SW 1271 (cell line): ENCODE measurements at regions not wholly inside any gene's neighbourhood (a gene's known extent, or its start where the extent isn't known, plus 50 kb on each side); places are given as distances from the start of the nearest gene placed in this dataset.
A peak's percentile ranks its signal among the peaks of the same experiment; 100 is the strongest.

Experiments used
- DNase-seq, 2 experiments: peaks; one replicate each; lab custom pipeline; 2025; lab: John Stamatoyannopoulos, UW

DNA sequence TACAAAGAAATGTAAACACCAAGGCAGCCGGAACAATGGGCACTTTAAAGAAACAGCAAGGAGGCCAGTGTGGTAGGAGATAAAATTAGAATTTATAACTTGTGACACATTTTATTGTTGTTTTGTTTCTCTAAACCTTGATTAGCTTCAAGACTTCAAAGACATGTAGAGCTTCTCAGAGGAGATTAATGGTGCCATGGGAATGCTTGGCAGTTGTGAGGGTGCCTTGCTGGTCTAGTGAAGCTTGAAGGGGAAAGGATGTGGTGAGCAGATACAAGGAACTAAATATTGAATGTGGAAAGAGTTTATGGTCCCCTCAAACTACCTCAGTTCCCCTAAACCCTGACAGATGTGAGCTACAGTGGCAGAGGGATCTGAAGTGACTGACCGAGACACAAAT lies 322.4 kb upstream of the ADAMTS16 start:
- no peak for DNase-seq

DNA sequence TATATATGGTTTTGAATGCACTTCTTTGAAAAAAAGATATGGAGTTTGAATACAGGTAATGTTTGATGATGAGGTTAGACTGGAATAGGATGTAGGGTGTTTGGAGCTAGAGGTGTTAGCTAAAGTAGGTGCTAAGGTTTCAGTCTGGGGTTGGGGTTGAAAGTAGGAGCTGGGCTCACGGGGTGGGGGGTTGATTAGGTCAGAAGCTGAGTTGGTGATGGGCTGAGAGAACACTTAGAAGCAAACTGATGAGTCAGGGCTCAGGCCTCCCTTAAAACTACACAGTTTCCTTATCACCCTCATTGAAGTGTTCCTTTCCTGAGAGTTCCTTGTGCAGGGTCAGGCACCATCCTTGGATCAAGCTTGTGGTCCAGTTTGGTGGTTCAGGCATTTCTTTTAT lies 308.8 kb upstream of the ADAMTS16 start:
- no peak for DNase-seq

DNA sequence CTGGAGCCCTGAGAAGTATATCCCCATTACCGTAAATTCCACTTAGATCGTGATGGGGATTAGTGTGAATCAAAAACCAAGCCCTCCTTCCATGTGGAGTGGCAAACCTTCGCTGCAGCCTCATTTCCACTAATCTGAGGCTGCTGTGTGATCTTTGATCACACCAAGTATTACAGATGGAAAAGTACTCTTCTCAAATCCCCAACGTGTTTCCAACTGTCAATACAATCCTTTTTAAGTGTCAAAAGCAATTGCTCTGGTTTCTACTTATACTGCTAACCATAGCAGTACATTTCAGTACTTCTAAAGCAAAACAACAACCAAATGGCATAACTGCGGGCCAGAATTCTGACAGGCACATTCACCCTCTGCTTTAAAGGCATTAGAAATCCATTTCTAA lies 307.7 kb upstream of the ADAMTS16 start:
- no peak for DNase-seq

DNA sequence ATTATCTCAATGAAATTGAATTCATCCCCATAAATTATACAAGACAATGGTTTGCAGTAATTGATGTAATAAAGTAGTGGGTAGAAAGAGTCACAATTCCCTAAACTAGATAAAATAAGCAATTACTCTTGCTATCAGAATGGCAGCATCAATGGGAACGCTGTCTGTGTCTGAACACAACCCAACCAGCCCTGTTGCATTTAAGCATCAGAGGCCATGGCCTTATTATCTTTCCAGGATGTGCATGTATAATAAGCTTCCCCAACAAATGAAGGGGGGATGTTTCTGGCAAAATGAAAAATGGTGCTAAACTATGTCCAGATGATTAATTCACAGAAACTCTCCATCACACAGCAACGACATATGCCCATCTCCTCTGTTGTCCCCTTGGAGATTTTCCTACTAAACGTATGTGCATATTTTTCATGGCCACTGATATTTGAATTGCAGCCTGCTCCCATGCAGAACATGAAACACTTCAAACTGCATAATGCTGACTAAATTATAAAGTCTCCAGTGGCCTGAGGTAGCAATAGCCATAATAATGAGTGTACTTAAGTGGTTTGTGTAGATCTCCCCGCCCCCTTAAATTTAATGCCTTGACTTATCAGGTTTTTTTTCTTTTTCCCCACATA lies 306.9 kb upstream of the ADAMTS16 start:
- no peak for DNase-seq

DNA sequence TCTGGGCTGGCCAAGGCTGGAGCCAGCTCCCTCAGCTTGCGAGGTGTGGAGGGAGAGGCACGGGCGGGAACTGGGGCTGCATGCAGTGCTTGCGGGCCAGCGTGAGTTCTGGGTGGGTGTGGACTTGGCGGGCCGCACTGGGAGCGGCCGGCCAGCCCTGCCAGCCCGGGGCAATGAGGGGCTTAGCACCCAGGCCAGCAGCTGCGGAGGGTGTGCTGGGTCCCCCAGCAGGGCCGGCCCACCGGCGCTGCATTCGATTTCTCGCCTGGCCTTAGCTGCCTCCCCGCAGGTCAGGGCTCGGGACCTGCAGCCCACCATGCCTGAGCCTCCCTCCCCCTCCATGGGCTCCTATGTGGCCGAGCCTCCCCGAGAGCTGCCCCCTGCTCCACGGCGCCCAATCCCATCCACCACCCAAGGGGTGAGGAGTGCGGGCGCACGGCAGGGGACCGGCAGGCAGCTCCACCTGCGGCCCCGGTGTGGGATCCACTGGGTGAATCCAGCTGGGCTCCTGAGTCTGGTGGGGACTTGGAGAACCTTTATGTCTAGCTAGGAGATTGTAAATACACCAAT lies 302.6 kb upstream of the ADAMTS16 start:
- DNase-seq, result no peak

DNA sequence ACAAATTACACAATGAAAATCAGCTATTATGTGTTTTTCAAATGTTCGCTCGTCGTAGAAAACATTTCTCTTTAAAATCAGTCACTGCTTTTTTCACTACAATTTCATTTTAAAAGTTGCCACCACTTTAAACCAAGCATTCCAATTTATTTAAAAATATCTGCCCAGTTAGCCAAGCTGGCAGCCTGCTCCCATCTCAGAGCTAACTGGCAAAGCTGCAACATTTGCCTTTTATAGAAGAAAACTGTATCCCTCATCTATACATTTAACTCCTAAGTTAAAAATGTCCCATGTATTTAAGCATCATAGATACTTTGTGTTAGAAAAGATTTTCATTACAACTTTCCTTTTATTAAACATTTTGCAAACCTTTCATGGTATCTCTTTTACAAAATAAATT lies 294.9 kb upstream of the ADAMTS16 start:
- no peak for DNase-seq

DNA sequence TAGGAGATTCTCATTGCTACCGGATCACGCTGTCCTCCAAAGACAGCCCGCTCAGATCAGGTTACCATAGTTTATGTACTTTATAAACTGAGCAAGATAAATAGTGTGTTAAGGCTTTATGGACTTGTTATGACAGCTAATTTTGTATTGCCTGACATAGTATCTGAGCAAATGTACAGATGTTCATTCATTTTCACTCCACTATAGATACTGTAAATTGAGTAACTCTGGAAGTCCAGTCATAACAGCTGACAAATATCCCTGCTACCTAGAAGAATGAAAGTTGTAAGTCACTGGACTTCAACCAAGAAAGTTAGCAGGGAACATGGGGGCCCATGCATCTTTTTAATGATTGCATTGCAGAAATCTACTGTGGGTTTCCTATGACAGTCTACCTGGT lies 292.4 kb upstream of the ADAMTS16 start:
- no peak for DNase-seq

DNA sequence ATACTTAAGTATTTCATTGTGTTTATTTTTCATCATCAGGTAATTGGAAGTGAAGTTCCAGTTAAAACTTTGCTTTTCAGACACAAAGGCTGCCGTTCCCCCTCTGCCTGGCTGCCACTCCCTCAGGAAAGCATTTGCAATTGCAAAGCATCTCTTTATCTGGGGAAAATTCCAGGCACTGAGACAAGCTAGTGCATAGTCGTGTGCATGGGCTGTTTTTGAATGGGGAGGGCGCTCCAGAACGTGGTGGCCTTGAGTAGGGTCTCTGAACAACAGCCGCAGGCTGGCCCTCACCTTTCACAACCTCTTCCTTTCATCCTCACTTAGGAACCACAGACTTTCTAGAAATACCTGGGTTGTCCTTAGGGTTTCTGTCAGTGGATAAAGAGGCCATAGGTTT lies 285.1 kb upstream of the ADAMTS16 start:
- no peak for DNase-seq

DNA sequence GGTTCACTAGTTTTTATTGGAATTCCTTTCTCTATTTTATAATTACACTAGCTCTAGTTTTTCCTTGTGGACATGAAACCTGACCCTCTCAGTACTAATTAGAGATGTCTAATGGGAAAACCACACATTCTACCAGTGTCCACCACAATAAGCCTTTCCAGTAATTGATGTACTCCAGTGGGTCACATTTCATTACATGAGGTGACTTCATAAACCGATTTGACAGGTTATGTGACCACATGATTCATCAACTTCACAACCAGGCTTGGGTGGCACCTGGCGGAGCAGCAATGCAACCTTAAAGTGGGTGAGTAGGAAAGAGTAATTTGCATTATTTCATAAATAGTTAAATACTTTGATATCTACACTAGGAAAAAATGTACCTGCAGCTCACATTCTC lies 284.2 kb upstream of the ADAMTS16 start:
- no peak for DNase-seq

DNA sequence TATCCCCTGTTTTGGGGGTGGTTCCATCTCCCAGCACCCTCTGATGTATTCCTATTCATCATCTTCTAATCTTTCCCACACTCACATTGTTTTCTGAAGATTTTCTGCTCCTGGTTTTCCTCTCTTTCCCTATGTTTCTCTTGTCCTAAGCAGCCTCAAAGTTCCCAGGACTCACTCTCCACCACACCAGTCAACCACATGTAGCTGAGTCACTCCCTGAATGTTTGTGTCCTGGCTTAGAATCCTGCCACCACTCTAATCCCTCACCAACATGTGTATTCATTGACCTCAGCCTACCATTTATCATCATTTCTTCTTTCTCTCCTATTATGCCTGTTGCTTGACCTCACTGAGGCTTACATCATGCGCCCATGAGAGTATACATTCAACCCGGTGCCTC lies 282.4 kb upstream of the ADAMTS16 start:
- DNase-seq, result no peak

DNA sequence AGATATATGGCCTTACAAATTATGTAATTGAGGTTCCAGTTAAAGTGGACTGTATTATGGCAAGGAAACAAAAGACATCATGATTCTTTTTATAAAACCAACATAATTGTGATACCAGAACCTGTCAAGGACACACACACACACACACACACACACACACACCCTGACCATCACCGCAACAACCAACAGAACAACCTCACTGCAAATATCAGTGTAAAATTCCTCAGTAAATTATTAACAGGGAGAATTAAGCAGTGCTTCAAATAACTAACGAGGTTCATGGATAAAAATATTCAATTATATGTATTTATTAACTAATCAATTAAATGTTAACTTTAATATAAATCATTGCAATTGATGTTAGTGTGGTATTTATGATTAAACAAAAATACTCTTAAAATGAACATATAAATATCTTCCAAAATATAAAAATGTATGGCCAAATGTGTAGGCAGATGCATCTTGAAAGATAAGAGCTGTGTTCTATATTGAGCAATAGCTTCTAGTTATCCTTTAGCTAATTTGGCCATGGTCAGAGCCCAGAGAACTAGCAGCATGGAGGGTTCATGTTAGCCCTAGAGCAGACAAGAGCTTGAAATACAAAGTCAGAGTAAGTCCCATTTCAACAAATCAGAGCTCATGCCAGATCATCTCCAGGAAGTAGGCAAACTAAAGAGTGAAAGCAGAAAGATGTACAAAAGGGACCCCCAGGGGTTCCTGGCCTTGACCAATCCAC lies 280.5 kb upstream of the ADAMTS16 start:
- DNase-seq, result no peak

DNA sequence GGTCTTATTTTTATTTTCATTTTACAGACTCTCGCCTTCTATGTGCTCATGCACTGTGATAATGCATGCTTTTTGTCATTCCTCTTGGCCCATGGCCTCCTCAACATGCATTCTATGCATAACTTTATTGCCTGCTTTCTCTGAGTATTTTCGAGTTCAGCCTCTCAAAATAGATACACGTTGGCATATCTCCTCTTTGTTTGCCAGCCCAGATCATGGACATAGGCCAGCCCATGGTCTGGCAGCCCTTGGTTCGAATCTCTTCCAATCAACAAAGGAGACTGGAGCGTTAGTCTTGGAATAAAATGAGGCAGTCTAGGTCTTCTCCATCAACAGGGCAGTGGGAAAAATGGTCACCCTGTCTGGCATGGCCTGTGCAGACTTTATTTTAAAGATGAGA lies 279.5 kb upstream of the ADAMTS16 start:
- no peak for DNase-seq

DNA sequence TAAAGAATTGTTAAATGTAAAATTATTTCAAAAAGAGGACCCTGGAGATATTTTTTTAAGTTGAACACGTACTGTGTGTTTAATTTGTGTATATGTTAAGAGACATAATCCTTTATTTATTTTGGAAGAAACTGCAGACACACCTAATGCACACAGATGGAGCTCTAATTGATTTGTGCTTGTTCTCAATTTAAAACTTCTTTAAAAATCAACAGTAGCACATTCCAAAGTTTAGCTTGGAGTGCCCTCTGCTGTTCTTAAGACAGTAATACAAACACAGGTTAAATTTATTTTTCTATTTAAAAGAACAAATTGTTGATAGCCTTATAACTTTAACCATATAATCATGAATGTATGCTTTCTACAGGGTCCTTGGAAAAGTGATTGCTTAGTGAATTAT lies 277.6 kb upstream of the ADAMTS16 start:
- peak in 1 of 2 experiments; percentile 70 for DNase-seq

DNA sequence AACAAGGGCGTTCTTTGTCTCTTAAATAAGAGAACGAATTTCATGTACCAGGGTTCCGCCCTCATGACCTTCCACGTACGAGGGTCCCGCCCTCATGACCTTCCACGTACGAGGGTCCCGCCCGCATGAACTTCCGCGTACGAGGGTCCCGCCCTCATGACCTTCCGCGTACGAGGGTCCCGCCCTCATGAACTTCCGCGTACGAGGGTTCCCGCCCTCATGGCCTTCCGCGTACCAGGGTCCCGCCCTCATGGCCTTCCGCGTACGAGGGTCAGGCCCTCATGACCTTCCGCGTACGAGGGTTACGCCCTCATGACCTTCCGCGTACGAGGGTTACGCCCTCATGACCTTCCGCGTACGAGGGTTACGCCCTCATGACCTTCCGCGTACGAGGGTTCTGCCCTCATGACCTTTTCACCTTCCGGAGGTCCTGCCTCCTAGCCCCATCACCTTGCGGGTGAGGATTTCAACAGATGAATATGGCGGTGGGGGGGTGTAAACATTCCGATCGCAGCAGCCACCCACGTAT lies 273.9 kb upstream of the ADAMTS16 start:
- DNase-seq, result no peak

DNA sequence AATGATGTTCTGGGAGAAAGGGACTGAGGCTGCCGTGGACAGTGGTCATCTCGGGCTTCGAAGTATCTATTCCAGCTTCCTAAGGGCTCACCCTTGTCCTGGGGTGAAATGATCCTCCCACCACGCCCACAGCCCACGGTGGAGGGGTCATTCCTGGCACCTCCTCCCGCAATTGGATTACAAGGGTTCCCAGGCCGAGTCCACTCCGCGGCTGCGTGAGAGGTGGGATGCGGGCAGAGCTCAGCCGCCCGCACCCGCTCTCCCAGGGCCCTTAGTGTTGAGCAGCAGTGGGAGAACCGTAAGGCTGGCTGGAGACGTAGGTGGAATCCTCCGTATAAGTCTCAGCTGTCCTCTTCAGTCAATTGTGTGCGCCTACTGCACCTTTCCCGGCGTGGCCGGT lies 273.3 kb upstream of the ADAMTS16 start:
- no peak for DNase-seq

DNA sequence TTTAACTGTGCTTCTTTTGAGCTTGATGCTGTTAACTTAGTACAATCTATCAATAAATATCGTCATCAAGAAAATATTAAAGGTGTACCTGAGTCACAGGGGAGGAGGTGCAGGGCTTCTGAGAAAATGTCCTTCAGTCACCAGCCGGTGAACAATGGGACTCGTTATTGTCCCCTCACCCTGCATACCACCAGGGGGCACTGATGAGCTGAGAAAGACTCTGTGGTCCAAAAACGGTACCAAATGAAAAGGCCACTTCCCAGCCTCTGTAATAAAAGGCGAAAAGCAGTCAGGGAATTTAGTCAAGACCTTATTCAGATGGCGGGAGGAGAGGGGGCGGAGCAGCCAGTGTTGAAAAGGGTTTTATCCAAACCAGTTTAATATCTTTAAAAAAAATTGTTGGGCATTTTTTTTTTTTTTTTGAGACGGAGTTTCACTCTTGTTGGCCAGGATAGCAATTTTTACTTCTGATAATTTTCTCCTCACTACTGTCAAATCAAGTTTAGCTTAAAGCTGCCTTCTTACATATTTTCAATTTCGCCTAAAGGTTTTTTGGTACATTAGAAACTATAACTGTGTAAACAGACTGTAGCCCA lies 271.9 kb upstream of the ADAMTS16 start:
- DNase-seq, result peak in 1 of 2 experiments; percentile 54

DNA sequence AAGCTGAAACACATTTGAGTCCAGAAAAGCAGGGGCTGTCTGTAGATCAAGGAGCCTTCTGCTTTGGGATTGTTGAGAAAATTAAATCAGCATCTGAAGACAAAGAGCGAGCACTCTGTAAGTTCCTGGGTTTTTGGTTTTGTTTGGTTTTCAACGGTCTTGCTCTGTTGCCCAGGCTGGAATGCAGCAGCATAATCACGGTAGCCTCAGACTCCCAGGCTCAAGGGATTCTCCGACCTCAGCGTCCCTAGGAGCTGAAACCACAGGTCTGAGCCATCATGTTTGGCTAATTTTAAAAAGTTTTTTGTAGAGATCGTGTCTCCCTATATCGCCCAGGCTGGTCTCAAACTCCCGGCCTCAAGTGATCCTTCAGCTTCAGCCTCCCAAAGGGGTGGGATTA lies 266.5 kb upstream of the ADAMTS16 start:
- DNase-seq, result no peak

DNA sequence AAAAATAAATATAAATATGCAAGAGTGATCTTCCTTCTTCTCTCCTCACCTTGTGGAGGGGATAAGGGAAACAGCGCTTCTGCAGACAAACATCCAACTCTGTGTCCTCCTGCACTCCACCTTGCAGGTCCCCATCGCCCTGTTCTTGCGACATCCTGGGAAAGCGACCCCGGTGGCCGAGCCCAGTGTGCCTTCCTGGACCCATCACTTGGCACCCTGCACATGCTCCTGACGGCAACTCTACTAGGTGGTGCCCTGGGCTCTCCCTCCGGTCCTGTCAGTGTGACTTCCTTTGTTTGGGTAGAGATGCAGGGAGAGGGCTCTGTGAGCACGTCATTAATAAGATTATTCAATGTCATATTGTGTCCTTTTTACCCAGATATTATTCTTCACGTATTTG lies 266.0 kb upstream of the ADAMTS16 start:
- no peak for DNase-seq

DNA sequence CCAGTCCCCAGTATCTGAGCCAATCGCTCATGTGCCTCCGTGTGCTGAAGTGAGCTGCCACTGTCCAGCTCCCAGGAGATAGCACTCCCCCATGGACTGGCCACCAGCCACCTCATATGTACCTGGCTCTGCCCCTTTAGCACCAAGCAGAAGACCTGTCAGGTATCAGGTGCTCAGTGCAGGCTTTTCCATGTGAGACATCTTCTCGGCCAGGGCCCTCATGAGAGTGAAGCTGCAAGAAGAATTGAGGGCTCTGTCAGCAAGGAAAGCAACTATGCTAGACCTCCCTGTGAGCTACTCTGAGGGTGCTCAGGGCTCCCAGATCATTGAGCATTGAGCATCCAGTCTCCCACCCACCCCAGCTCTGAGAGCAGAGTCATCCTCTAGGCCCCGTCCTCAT lies 264.2 kb upstream of the ADAMTS16 start:
- DNase-seq, result no peak

DNA sequence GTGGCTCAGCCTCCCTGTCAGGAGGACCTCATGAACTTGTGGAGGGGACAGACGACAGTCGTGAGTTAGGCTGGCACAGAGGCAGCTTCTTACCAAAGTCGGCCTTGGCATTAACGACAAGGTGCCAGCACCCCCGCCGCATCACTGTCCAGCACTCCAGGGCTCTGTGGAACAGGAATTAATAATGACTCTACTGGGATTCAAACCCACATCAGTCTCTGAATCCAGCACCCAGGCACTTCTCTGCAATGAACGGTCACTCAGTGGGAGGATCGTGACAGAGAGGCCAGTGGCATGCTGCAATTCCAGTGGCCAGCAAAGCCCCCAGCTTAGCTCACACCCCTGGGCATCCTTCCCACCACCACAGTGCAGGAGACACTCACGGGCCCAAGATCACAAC lies 263.3 kb upstream of the ADAMTS16 start:
- no peak for DNase-seq

DNA sequence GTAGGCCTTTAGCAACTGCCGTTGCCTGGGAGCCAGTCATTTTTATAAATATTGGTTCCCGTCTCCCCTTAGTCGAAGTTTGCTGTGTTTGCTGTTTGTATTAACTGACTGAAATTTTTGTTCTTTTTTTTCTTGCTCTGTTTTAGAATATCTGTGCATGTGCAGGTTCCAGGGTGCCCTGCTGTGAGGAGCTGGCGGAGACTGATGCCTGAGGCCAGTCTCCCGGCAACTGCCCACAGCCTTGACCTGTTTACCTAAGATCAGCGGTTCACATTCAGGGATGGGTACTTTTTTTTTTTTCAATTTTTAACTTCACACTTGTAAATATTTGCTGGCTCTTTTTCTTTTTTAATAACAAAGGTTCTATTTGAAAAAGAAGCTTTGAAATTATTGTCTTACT lies 262.6 kb upstream of the ADAMTS16 start:
- DNase-seq, result no peak

DNA sequence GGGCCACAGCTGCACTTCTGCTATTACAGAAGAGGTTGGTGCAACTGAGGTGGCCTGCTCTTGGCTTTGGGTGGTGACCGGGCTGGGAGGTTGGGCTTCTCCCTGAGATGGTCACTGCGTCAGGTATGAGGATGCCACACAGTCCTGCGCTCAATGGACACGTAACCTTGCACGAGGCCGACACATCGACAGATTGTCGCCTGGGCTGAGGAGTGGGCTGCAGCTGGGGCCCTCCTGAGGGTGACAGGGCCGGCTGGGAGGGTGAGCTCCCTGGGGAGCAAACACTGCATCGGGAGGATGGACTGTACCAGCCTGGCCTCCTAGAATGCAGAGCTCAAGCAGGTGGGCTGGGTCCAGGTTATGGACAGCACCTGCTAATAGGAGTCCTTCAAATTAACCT lies 261.1 kb upstream of the ADAMTS16 start:
- DNase-seq, result no peak

DNA sequence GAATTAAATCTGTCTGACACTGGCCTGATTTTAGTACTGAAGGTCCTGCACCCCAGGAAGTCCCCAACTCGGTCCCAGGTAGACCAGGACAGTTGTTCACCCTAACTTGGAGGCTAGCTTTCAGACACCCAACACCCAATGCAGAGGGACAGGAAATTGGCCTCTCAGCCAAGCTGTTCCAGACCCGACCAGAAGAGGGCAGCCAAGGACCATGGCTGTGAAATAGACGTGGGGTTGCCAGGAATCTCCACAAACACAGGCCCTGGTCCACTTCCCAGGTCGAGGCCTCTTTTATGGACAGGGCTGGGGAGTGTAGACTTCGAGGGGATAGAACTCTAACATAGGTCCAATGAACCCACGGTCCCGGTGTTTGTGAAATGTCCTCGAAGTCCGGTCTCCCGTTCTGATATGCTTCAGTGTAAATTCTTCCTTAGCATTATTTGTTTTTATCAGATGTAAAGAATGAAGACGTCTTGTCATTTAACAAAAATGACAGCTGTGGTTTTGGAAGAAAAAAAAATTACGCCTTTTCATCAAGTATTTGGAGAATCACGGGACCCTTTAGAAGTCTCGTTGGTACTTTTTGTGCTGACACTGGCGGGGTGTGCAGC lies 260.3 kb upstream of the ADAMTS16 start:
- peak in 1 of 2 experiments; percentile 39 for DNase-seq
